GM18505 (cell line): ENCODE measurements at regions not wholly inside any gene's neighbourhood (a gene's known extent, or its start where the extent isn't known, plus 50 kb on each side); places are given as distances from the start of the nearest gene placed in this dataset.
"Not testable (repeated sequence)": the region's sequence is repeated elsewhere in the genome, so short reads cannot be mapped to it uniquely, and the experiment has no call there.

Experiments
- ATAC-seq: cut with Tn5 transposase; IDR thresholded peaks from one replicate; pipeline ENCODE4 v1.9.1; 2021; ENCODE audit not compliant: unreplicated experiment

DNA sequence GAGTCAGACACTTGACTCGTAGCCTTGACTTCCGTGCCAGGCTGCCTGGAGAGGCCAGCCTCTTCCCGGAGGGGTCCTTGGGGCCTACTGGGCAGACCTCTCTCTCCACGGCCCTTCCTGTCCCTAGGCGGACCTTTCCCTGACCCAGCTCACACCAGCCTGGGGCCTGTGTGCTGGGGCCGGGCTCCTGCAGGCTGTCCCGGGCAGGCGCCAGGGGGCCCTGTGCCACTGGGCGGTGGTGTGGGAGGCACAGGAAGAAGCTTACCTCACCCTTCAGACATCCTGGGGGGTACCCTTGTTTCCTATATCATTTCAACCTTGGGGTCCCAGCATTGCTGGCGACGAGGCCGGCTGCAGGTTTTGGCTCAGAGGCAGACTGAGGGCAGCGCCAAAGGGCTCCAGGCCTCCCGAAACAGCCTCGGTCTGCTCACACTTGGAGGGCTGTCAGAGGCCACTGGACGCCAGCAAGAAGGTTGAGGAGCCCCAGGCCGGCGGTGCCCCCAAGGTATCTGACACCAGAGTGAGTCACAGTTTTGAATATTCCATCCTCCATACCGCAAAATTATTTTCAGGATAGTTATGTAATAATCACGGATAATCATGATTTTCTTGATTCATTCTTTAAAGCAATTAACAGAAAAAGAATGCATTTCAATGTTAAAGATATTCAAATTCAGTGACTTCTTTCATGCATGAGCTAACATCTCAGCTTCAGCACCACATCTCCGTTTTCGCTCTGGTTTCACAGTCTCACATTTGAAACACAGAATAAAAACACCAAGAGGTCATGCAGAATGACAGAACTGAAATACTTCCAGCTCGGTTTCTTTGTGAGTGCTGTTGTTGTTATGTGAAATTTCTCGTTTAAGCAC lies 3967.6 kb upstream of the TPTE start:
- not testable (repeated sequence) for ATAC-seq

DNA sequence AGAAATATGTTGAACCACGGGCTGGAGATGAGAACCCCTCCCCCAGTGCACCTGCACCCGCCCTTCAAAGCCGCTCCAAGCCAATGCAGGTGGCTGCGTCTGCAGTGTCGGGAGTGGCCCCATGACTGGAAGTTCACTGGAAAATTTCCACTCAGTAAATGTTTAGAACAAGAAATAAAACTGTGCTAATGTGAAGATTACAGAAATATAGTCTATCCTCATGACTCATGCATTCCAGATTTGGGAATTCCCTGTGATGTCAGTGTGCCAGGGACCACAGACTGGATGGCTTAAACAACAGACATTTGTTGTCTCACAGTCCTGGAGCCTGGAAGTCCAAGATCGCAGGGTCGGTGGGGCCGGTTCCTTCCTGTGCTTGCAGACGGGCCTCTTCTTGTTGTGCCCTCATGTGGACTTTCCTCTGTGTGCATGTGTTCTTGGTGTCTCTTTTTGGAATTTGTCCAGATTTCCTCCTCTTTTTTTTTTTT lies 3967.0 kb upstream of the TPTE start:
- not testable (repeated sequence) for ATAC-seq

DNA sequence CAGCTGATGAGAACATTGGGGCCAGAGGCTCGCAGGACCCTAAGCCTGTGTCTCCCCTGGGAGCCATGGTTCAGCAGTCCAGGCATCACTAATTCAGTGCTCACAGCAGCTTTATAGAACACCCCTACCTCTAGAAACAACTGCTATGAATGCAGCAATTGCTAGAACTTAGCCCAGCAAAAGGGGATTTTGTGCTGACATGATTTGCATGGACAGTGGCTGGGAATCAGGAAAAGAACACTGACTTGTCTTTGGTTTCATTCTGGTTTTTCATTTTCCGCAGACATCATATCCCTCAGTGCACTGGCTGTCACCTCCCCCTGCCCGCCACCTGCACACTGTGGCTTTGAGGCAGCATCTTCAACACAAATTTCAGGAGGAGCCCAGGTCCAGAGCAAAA lies 3964.9 kb upstream of the TPTE start:
- not testable (repeated sequence) for ATAC-seq

DNA sequence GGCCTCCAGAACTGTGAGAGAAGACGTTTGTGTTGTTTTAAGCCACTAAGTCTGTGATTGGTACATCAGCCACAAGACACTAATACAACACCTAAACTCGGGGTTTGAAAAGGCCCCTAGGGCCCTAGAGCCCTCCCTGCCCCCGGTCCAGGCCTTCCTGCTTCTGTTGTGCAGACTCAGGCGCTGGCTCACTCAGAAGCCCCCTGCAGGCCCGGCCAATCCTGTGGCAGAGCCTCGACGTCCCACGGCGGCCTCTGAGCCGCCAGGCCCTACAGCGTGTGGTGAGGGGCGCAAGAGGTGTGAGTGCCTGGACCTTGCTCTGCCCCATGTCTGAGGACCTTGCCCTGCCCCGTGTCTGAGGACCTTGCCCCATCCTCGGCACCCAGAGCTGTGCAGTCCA lies 3964.0 kb upstream of the TPTE start:
- not testable (repeated sequence) for ATAC-seq

DNA sequence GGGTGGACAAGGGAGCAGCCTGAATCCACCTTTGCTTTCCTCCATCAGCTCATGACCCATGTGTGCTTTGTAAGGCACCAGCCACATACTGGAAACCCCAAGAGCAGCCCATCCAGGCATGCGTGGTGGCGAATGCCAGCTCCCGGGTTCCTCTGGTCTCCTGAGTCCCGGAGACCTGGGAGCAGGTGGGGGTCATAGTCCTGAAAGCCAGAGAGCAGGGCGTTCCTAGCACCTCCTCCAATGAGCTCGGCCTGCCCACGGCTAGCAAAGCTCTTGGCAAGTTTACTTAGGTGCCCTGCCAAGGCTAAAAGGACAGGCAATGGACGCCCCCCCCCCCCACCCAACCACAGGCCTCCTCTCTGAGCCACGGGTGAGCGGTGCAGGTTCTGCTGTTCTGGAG lies 3960.2 kb upstream of the TPTE start:
- not testable (repeated sequence) for ATAC-seq

DNA sequence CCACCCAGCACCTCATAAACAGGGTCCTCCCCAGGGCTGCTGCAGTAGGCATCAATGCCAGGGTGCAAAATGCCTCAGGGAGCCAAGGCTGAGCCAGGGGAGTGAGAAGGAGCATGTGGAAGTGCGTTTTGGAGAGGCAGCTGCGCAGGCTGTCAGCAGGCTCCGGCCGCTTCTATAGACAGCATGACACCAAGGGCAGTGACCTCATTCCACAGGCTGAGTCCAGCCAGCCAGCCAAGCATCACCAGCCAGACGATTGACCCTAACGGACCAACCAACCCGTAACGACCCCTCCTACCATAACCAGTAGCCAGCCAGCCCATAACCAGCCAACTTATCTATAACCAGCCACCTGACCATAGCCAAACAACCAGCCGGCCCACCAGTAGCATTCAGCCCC lies 3959.8 kb upstream of the TPTE start:
- not testable (repeated sequence) for ATAC-seq

DNA sequence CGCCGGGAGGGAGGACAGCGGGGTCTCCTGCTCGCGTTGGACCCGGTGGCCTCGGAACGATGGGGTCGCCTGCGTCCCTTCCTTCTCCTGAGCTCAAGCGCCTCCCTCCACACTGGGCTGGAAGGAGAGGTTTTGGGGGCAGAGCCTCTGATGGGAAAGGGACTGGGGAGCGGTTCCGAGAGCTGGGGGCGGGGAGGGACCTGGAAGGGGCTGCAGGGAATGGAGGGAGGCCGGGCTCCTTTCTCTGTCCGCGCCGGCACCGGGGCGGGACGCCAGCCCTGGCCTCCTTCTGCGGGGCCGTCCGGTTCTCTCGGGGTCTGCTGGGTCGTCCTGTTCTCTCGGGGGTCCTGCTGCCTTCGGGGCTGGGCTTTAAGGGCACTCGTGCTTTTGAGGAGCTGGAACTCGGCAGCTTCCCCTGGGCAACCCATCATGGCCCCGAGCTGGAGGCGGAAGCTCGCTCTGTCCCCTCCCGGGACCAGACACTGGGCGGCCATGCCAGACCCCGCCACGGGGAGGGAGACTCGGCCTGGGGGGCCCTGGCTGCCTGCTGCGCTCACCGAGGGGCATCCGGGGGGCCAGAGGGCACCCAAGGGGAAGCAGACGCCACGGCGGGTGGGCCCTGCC lies 3956.7 kb upstream of the TPTE start:
- not testable (repeated sequence) for ATAC-seq

DNA sequence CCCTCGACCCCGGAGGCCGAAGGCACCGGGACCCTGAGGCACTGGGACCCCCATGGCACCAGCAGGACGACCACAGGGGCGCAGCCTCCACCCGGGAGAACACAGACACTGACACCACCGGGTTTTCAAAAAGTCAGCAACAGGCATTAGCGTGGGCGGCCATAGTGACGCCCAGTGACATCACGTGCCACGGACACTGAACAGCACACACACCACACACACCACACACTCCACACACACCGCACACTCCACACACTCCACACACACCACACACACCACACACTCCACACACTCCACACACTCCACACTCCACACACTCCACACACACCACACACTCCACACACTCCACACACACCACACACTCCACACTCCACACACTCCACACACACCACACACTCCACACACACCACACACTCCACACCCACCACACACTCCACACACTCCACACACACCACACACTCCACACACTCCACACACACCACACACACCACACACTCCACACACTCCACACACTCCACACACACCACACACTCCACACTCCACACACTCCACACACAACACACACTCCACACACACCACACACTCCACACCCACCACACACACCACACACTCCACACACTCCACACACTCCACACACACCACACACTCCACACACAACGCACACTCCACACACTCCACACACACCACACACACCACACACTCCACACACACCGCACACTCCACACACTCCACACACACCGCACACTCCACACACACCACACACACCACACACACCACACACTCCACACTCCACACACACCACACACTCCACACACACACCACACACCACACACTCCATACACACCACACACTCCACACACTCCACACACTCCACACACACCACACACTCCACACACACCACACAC lies 3955.9 kb upstream of the TPTE start:
- not testable (repeated sequence) for ATAC-seq

DNA sequence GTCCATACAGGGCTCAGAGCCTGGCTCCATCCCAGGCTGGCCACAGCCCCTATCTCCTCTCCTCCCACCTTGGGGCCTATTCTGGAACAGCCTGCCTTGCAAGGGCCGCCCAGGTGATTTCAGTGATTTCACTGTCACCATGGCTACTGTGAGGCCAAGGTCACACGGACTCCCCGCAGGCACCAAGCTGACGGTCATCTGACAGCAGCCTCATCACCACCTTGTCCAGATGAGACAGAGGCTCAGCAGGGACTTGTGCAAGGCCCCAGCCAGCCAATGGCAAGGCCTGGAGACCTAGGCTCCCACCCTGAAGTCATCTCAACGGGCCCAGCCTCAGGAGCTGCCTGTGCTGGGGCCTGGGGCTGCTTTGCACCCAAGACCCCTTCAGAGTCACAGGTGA lies 3953.8 kb upstream of the TPTE start:
- not testable (repeated sequence) for ATAC-seq

DNA sequence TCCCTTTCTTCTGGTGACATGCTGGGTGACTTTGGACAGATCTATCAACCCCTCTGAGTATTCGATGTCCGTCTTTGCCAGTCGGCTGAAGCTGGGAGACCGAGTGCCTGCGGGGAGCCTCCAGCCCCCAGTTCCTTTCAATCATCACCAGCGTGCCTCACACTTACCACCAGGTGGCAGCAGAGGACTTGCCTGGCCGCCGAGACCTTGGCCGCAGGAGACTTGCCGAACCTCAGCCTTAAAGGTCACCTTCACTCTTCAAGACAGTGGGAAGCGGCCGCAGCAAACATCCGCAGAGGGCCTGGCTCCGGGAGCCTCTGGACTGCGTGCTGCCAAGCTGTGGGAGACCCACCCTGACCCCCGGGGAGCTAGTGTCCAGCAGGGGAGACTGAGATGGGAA lies 3952.2 kb upstream of the TPTE start:
- ATAC-seq = not testable (repeated sequence)

DNA sequence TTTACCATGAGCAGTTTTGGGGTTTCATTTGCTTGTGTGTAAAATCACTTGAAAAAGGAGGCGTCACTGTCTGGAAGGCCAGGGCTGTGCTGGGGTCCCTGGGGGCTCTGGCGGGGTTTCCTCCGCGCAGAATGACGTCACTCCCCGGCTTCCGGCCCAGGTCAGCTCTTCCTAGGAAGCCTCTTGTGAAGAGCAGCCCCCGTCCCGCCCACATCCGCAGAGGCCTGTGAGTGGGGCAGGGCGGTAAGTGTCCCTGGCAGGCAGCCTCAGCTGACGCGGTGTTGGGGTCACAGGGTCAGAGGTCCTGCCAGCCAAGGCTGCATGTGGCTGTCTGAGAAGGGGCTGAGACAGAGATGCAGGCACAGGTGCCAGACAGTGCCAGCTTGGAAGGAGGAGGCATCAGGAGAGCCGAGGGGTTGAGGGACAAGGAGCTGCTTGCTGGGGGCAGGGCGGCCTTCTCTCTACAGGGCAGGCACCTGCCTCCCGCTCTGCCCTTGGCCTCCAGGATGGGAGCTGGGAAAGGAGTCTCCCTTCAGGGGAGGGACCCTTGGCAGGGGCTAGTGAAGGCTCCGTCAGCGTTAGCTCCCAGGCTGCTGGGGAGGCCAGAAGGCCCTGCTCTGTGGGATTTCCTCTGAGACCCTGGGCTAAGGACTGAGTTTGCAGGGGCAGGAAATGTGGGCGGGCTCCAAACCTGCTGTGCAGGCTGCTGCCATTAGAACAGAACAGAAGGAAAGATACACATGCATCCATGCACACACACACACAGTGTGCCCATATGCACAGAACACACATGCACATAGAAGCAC lies 3951.6 kb upstream of the TPTE start:
- ATAC-seq = not testable (repeated sequence)

DNA sequence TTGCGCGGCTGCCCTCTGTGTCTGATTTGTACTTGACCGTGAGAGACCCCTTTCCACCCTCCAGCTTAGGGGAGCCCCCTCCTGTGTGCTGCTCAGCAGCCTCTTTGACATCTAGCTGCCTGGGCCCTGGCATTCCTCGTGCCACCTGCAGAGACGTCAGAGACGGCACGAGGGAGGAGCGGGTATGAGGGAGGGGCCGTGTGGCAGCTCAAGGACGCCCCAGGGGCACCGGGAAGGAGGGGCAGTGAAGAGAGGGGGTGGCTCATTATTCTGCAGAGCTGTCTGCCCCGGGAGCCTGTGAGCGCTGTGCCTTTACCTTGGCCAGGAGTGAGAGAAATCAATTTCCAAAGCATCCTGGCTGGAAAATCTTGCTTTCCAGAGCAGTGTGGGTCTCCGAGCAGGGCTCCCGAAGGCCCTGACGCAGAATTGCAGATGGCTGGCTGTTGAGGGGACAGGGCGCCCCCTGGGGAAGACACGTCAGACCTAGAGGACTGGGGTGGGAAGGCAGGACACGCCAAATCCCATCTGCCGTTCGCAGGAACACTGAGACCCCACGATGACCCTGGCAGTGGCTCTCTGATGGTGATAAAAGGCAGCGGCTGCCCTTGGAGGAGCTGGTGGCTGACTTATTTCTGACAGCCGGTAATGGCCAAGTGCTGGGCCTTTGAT lies 3950.5 kb upstream of the TPTE start:
- ATAC-seq = not testable (repeated sequence)

DNA sequence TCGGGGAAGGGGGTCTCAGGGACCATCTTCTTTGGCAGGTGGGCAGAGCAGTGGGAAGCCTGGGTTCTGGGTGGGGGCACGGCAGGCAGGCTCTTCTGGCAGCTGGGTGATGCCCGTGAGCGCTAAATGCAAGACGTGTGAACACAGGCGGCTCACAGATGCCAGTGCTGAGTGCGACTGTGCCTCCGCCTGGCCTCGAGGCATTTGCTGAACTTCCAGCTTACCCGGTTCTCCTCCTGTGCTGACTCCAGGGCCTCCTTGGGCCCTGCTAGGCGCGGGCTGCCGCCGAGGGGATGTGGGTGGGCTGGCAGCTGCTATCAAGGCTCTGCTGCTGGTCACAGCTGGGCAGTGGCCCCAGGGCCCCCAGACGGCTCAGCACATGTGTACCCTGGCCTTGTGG lies 3947.8 kb upstream of the TPTE start:
- ATAC-seq = not testable (repeated sequence)

DNA sequence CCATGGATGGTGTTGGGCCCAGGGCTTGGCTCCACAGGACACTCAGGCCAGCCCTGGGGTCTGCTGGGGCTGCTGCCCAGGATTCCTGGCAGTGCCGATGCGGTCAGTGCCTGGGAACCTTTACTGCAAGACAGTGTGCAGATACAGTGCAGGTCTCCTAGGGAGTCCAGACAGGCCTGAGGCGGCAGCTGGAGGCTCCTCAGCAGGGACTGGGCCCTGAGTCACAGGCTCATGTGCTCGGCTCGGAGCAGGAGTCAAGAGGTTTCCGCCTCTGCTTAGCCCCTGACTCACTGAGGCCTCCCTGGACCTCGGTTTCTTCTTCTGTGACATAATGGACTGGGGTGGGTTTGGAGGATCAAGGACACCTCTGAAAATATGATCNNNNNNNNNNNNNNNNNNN lies 3941.6 kb upstream of the TPTE start:
- not testable (repeated sequence) for ATAC-seq
